PFSK-1 (cell line): ENCODE measurements at regions not wholly inside any gene's neighbourhood (a gene's known extent, or its start where the extent isn't known, plus 50 kb on each side); places are given as distances from the start of the nearest gene placed in this dataset.

Experiments used
- FOXP2 ChIP-seq: optimal IDR thresholded peaks from 2 replicates; pipeline ENCODE3; 2011; ENCODE audit warnings: borderline replicate concordance, control low read depth, inconsistent platforms; ENCODE audit not compliant: insufficient read depth; ENCODE audit errors: extremely low read length, extremely low read depth
- POLR2AphosphoS5 ChIP-seq: IDR thresholded peaks from 2 replicates; pipeline ENCODE4 v1.6.1; 2012; ENCODE audit warnings: low read depth, mild to moderate bottlenecking, control low read depth, low read length, moderate library complexity

- TF ChIP-seq POLR2AphosphoS5: no peak
- TF ChIP-seq FOXP2: no peak
Observed at GRCh38 chr16:26430618-26431017, 636.1 kb upstream of the C16orf82 start.
